Inferior parietal cortex (tissue), 1 donor: ENCODE measurements at regions not wholly inside any gene's neighbourhood (a gene's known extent, or its start where the extent isn't known, plus 50 kb on each side); places are given as distances from the start of the nearest gene placed in this dataset.

Experiments
- DNase-seq: peaks from one replicate; pipeline ENCODE4 v3.0.0-alpha.2; 2016; ENCODE audit errors: extremely low spot score

- peak; percentile 9 for DNase-seq
Observed at GRCh38 chr4:126223784-126224407, 909.1 kb downstream of the FAT4 start.

GRCh38 chr4:126227428-126227827, 912.7 kb downstream of the FAT4 start:
- DNase-seq: no peak

GRCh38 chr4:126230269-126230668, 915.5 kb downstream of the FAT4 start:
- DNase-seq: no peak

GRCh38 chr4:126233483-126233882, 918.7 kb downstream of the FAT4 start:
- DNase-seq: no peak

- DNase-seq: no peak
Observed at GRCh38 chr4:126238013-126238412, 923.3 kb downstream of the FAT4 start.

- DNase-seq: no peak
Observed at GRCh38 chr4:126241634-126242033, 926.9 kb downstream of the FAT4 start.

- no peak for DNase-seq
Observed at GRCh38 chr4:126242679-126243390, 928.1 kb downstream of the FAT4 start.

GRCh38 chr4:126247409-126247808, 932.7 kb downstream of the FAT4 start:
- DNase-seq: no peak

- DNase-seq: no peak
Observed at GRCh38 chr4:126250006-126250405, 935.3 kb downstream of the FAT4 start.

- no peak for DNase-seq
Observed at GRCh38 chr4:126251169-126251568, 936.4 kb downstream of the FAT4 start.

- no peak for DNase-seq
Observed at GRCh38 chr4:126262665-126263064, 947.9 kb downstream of the FAT4 start.

- DNase-seq: no peak
Observed at GRCh38 chr4:126264839-126265238, 950.1 kb downstream of the FAT4 start.

- no peak for DNase-seq
Observed at GRCh38 chr4:126265888-126266287, 951.1 kb downstream of the FAT4 start.

- no peak for DNase-seq
Observed at GRCh38 chr4:126267689-126268088, 952.9 kb downstream of the FAT4 start.

- no peak for DNase-seq
Observed at GRCh38 chr4:126268106-126268505, 953.4 kb downstream of the FAT4 start.

GRCh38 chr4:126269106-126269505, 954.4 kb downstream of the FAT4 start:
- no peak for DNase-seq

- DNase-seq: no peak
Observed at GRCh38 chr4:126271292-126271691, 956.5 kb downstream of the FAT4 start.

- no peak for DNase-seq
Observed at GRCh38 chr4:126273746-126274145, 959.0 kb downstream of the FAT4 start.

- DNase-seq: no peak
Observed at GRCh38 chr4:126291886-126292285, 977.1 kb downstream of the FAT4 start.

- no peak for DNase-seq
Observed at GRCh38 chr4:126298271-126298670, 983.5 kb downstream of the FAT4 start.

GRCh38 chr4:126306152-126306869, 991.6 kb downstream of the FAT4 start:
- no peak for DNase-seq

- DNase-seq: no peak
Observed at GRCh38 chr4:126318376-126318775, 1003.6 kb downstream of the FAT4 start.

GRCh38 chr4:126328914-126329313, 1014.2 kb downstream of the FAT4 start:
- DNase-seq: no peak
